Mesothelial cell of epicardium (in vitro differentiated cells): ENCODE measurements at regions not wholly inside any gene's neighbourhood (a gene's known extent, or its start where the extent isn't known, plus 50 kb on each side); places are given as distances from the start of the nearest gene placed in this dataset.

ENCODE experiments used
- DNase-seq, 2 experiments: peaks; one replicate each; pipeline ENCODE4 v3.0.0; 2021; ENCODE audit warnings: low spot score in 2 of 2; ENCODE audit not compliant: unreplicated experiment in 2 of 2
- H3K27ac Mint-ChIP-seq: 2 replicates; pipeline ENCODE4 v1.8.0; 2021; ENCODE audit warnings: mixed read lengths
- H3K27me3 Mint-ChIP-seq: 2 replicates; pipeline ENCODE4 v1.8.0; 2021; ENCODE audit warnings: low read depth, mixed read lengths
- H3K36me3 Mint-ChIP-seq: 2 replicates; pipeline ENCODE4 v1.8.0; 2021; ENCODE audit warnings: mixed read lengths
- H3K4me1 Mint-ChIP-seq: 2 replicates; pipeline ENCODE4 v1.8.0; 2021; ENCODE audit warnings: mixed read lengths
- H3K4me3 Mint-ChIP-seq: 2 replicates; pipeline ENCODE4 v1.8.0; 2021; ENCODE audit warnings: mild to moderate bottlenecking, moderate library complexity, mixed read lengths
- H3K9me3 Mint-ChIP-seq: 2 replicates; pipeline ENCODE4 v1.8.0; 2021; ENCODE audit warnings: mixed read lengths
- CTCF ChIP-seq: fragments of 200-600 bp; sonication (generic); IDR thresholded peaks from one replicate; pipeline ENCODE4 v1.5.0; 2021; ENCODE audit warnings: antibody characterized with exemption; ENCODE audit not compliant: unreplicated experiment

- no peaks in the 10 kb centered on the region for H3K4me1 Mint-ChIP-seq
- no peak for TF ChIP-seq CTCF
- H3K4me3 Mint-ChIP-seq: no peak overlapping the region
- no peaks in the 10 kb centered on the region for H3K9me3 Mint-ChIP-seq
- no peak overlapping the region for H3K27ac Mint-ChIP-seq
- no peaks in the 10 kb centered on the region for H3K36me3 Mint-ChIP-seq
- peaks cover 62% of the 10 kb centered on the region for H3K27me3 Mint-ChIP-seq
- no peak for DNase-seq
Observed at GRCh38 chr7:97470726-97471125, 261.2 kb upstream of the TAC1 start.

GRCh38 chr7:97471491-97471890 is 260.4 kb upstream of the TAC1 start:
- no peaks in the 10 kb centered on the region for H3K36me3 Mint-ChIP-seq
- H3K4me1 Mint-ChIP-seq: no peaks in the 10 kb centered on the region
- H3K9me3 Mint-ChIP-seq: no peaks in the 10 kb centered on the region
- H3K4me3 Mint-ChIP-seq: no peak overlapping the region
- peaks cover 62% of the 10 kb centered on the region for H3K27me3 Mint-ChIP-seq
- H3K27ac Mint-ChIP-seq: no peak overlapping the region
- no peak for DNase-seq
- no peak for TF ChIP-seq CTCF

GRCh38 chr7:97479740-97480290 is 252.1 kb upstream of the TAC1 start:
- no peaks in the 10 kb centered on the region for H3K9me3 Mint-ChIP-seq
- no peaks in the 10 kb centered on the region for H3K4me1 Mint-ChIP-seq
- peaks cover 59% of the 10 kb centered on the region for H3K27me3 Mint-ChIP-seq
- H3K36me3 Mint-ChIP-seq: no peaks in the 10 kb centered on the region
- H3K4me3 Mint-ChIP-seq: no peak overlapping the region
- no peak for DNase-seq
- no peak overlapping the region for H3K27ac Mint-ChIP-seq
- no peak for TF ChIP-seq CTCF

GRCh38 chr7:97480772-97481390 is 251.0 kb upstream of the TAC1 start:
- Mint-ChIP-seq H3K27me3 (peaks cover 53% of the 10 kb centered on the region), H3K36me3 (no peaks in the 10 kb centered on the region), H3K9me3 (no peaks in the 10 kb centered on the region), H3K4me1 (no peaks in the 10 kb centered on the region), H3K4me3 (no peak overlapping the region), H3K27ac (no peak overlapping the region)
- no peak for DNase-seq
- TF ChIP-seq CTCF: no peak

GRCh38 chr7:97495487-97495886 is 236.4 kb upstream of the TAC1 start:
- no peak for DNase-seq
- H3K27ac Mint-ChIP-seq: no peak overlapping the region
- no peaks in the 10 kb centered on the region for H3K4me1 Mint-ChIP-seq
- H3K36me3 Mint-ChIP-seq: no peaks in the 10 kb centered on the region
- H3K4me3 Mint-ChIP-seq: no peak overlapping the region
- peaks cover 16% of the 10 kb centered on the region for H3K27me3 Mint-ChIP-seq
- no peaks in the 10 kb centered on the region for H3K9me3 Mint-ChIP-seq
- no peak for TF ChIP-seq CTCF

GRCh38 chr7:97499204-97499603 is 232.7 kb upstream of the TAC1 start:
- Mint-ChIP-seq H3K27me3 (peaks cover 30% of the 10 kb centered on the region), H3K27ac (no peak overlapping the region), H3K9me3 (no peaks in the 10 kb centered on the region), H3K36me3 (no peaks in the 10 kb centered on the region), H3K4me1 (no peaks in the 10 kb centered on the region), H3K4me3 (no peak overlapping the region)
- peak; percentile 35 for TF ChIP-seq CTCF
- no peak for DNase-seq
